Right atrium auricular region (tissue), 2 donors: ENCODE measurements at regions not wholly inside any gene's neighbourhood (a gene's known extent, or its start where the extent isn't known, plus 50 kb on each side); places are given as distances from the start of the nearest gene placed in this dataset.

ENCODE experiments used
- DNase-seq: peaks from one replicate; pipeline ENCODE4 v3.0.0-alpha.2; 2019; ENCODE audit warnings: low spot score
- H3K27ac ChIP-seq, 2 donors: fragments of 200-600 bp; sonication (generic); 1 replicate in 1 of 2; 2 replicates in 1 of 2; pipeline ENCODE4 v1.5.1; 2016 to 2019
- H3K27me3 ChIP-seq, 2 donors: fragments of 200-600 bp; sonication (generic); one replicate each; pipeline versions ENCODE4 v1.5.1 to v1.6.0; 2017 to 2019
- H3K36me3 ChIP-seq: fragments of 200-600 bp; sonication (generic); one replicate; pipeline ENCODE4 v1.5.1; 2016
- H3K4me1 ChIP-seq, 2 donors: fragments of 200-600 bp; sonication (generic); one replicate each; pipeline versions ENCODE4 v1.5.1 to v1.6.0; 2017 to 2019
- H3K4me3 ChIP-seq, 2 donors: fragments of 200-600 bp; sonication (generic); 1 replicate in 1 of 2; 2 replicates in 1 of 2; pipeline ENCODE4 v1.5.1; 2017 to 2019; ENCODE audit warnings: mild to moderate bottlenecking in 1 of 2, moderate library complexity in 1 of 2
- H3K9me3 ChIP-seq, 2 donors: fragments of 200-600 bp; sonication (generic); one replicate each; pipeline ENCODE4 v1.5.1; 2019
- TF ChIP-seq, protein P1 (sequence below), 2 donors: fragments of 200-600 bp; sonication (generic); IDR thresholded peaks; one replicate each; pipeline ENCODE4 v1.5.1; 2019; ENCODE audit warnings: antibody characterized with exemption in 2 of 2

GRCh38 chr10:61545170-61545569 is 92.0 kb upstream of the TMEM26 start:
- H3K27ac ChIP-seq: no peak overlapping the region
- DNase-seq: no peak
- H3K27me3 ChIP-seq: no peaks in the 10 kb centered on the region
- H3K4me1 ChIP-seq: no peaks in the 10 kb centered on the region
- no peaks in the 10 kb centered on the region for H3K36me3 ChIP-seq
- H3K4me3 ChIP-seq: no peak overlapping the region
- TF ChIP-seq, protein P1, sequence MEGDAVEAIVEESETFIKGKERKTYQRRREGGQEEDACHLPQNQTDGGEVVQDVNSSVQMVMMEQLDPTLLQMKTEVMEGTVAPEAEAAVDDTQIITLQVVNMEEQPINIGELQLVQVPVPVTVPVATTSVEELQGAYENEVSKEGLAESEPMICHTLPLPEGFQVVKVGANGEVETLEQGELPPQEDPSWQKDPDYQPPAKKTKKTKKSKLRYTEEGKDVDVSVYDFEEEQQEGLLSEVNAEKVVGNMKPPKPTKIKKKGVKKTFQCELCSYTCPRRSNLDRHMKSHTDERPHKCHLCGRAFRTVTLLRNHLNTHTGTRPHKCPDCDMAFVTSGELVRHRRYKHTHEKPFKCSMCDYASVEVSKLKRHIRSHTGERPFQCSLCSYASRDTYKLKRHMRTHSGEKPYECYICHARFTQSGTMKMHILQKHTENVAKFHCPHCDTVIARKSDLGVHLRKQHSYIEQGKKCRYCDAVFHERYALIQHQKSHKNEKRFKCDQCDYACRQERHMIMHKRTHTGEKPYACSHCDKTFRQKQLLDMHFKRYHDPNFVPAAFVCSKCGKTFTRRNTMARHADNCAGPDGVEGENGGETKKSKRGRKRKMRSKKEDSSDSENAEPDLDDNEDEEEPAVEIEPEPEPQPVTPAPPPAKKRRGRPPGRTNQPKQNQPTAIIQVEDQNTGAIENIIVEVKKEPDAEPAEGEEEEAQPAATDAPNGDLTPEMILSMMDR (IDR thresholded peaks at IDR 0.05): no peak
- no peaks in the 10 kb centered on the region for H3K9me3 ChIP-seq

DNA sequence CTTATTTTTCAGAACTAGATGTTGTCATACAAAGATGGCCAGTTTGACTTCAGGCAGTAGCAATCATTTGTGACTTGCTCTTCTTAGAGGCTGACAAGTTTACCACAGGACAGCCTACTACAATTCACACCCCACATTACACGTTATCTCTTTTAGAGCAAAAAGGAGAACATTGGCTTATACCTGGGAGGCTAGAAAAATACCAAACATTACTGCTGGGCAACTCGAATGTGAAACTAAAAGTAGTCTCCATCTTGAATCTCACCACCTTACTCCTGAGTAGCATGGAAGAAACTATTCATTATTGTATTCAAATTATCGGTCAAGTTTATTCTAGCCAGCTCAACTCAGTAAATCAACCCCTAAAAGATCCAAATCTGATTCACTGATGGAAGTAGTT is 90.7 kb upstream of the TMEM26 start:
- Histone ChIP-seq H3K4me1 (no peaks in the 10 kb centered on the region), H3K36me3 (no peaks in the 10 kb centered on the region), H3K27ac (no peak overlapping the region), H3K4me3 (no peak overlapping the region), H3K9me3 (no peaks in the 10 kb centered on the region), H3K27me3 (no peaks in the 10 kb centered on the region)
- TF ChIP-seq, protein P1 (IDR thresholded peaks at IDR 0.05): no peak
- no peak for DNase-seq

DNA sequence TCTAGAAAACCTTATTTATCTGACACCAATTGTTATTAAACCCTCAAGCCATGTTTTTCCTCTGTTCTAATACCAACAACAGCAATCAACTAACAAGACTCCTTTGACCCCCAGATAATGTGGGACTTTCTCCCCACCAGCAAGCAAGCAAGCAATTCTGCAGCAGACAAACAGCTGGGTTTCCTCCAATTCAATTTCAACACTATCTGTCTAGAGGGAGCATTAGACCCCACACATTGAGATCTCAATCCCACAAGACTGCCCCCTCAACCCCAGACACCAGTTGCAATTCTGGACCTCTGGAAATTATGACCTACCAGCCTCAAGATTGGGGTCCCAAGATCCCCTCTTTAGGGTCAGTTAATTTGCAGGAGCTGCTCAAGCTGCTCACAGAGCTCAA is 89.4 kb upstream of the TMEM26 start:
- H3K4me3 ChIP-seq: no peak overlapping the region
- TF ChIP-seq, protein P1 (IDR thresholded peaks at IDR 0.05): no peak
- H3K27me3 ChIP-seq: no peaks in the 10 kb centered on the region

GRCh38 chr10:61541960-61542359 is 88.8 kb upstream of the TMEM26 start:
- Histone ChIP-seq H3K4me1 (no peaks in the 10 kb centered on the region), H3K27me3 (no peaks in the 10 kb centered on the region), H3K27ac (no peak overlapping the region), H3K4me3 (no peak overlapping the region), H3K36me3 (no peaks in the 10 kb centered on the region), H3K9me3 (no peaks in the 10 kb centered on the region)
- TF ChIP-seq, protein P1 (IDR thresholded peaks at IDR 0.05): no peak
- DNase-seq: no peak

More for the DNA sequence above, 89.4 kb upstream of the TMEM26 start:
- no peak for DNase-seq
- Histone ChIP-seq H3K4me1 (no peaks in the 10 kb centered on the region), H3K9me3 (no peaks in the 10 kb centered on the region), H3K27ac (no peak overlapping the region), H3K36me3 (no peaks in the 10 kb centered on the region)

GRCh38 chr10:61539876-61540275 is 86.7 kb upstream of the TMEM26 start:
- Histone ChIP-seq H3K9me3 (no peaks in the 10 kb centered on the region), H3K36me3 (no peaks in the 10 kb centered on the region), H3K4me3 (no peak overlapping the region), H3K27me3 (no peaks in the 10 kb centered on the region), H3K4me1 (no peaks in the 10 kb centered on the region), H3K27ac (no peak overlapping the region)
- TF ChIP-seq, protein P1 (IDR thresholded peaks at IDR 0.05): no peak
- DNase-seq: no peak

DNA sequence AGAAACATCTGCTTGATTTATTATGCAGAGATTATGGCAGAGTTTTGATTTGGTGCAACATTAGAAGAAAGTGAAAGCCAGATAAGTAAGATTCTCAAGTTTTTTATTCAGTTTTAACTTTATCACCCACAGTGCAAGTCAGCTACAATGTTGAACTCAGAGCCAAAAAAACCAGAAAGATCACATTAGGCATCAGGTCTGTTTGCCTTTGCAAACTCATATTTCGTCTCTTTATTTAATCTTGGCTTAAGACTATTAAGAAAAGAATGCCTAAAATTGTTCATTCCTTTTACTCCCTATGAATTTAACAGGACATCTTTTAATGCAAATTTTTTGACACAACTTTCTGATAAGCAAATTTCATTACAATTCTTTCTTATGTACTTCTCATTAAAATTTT is 76.0 kb upstream of the TMEM26 start:
- no peaks in the 10 kb centered on the region for H3K36me3 ChIP-seq
- no peaks in the 10 kb centered on the region for H3K4me1 ChIP-seq
- H3K9me3 ChIP-seq: no peaks in the 10 kb centered on the region
- no peak overlapping the region for H3K4me3 ChIP-seq
- no peak overlapping the region for H3K27ac ChIP-seq
- no peak for DNase-seq
- TF ChIP-seq, protein P1 (IDR thresholded peaks at IDR 0.05): no peak
- no peaks in the 10 kb centered on the region for H3K27me3 ChIP-seq
